Left lung (tissue), 4 donors: ENCODE measurements at regions not wholly inside any gene's neighbourhood (a gene's known extent, or its start where the extent isn't known, plus 50 kb on each side); places are given as distances from the start of the nearest gene placed in this dataset.

Experiments
- ATAC-seq: fragments of 200-7000 bp; cut with Tn5 transposase; one replicate; pipeline ENCODE4 v1.9.1; 2020; ENCODE audit warnings: moderate library complexity
- DNase-seq, 4 donors: peaks; one replicate each; pipeline ENCODE4 v3.0.0-alpha.2; 2013 to 2020
- H3K27ac ChIP-seq, 2 donors: fragments of 200-600 bp; sonication (generic) in 1 of 2; one replicate each; pipeline versions ENCODE4 v1.5.0 to v1.8.0; 2020 to 2021
- H3K27me3 ChIP-seq, 2 donors: fragments of 200-600 bp; sonication (generic) in 1 of 2; one replicate each; pipeline versions ENCODE4 v1.5.0 to v1.8.0; 2020 to 2021
- H3K36me3 ChIP-seq, 2 donors: fragments of 200-600 bp; sonication (generic) in 1 of 2; one replicate each; pipeline versions ENCODE4 v1.5.0 to v1.8.0; 2020 to 2021
- H3K4me1 ChIP-seq, 2 donors: fragments of 200-600 bp; one replicate each; pipeline ENCODE4 v1.8.0; 2021
- H3K4me3 ChIP-seq, 2 donors: fragments of 200-600 bp; sonication (generic) in 1 of 2; one replicate each; pipeline versions ENCODE4 v1.5.0 to v1.8.0; 2020 to 2021; ENCODE audit warnings: mild to moderate bottlenecking in 1 of 2
- H3K9me3 ChIP-seq, 2 donors: fragments of 200-600 bp; sonication (generic) in 1 of 2; one replicate each; pipeline versions ENCODE4 v1.5.0 to v1.8.0; 2020 to 2021
- intact Hi-C, 2 donors: fragments of 100-400 bp; cut with DNase I; formaldehyde crosslinking; loops; one replicate each; pipeline versions ENCODE4 v1.11.2 to v1.14.2; 2022
- TF ChIP-seq, protein P1 (sequence below), 2 donors: fragments of 200-600 bp; sonication (generic) in 1 of 2; IDR thresholded peaks; one replicate each; pipeline versions ENCODE4 v1.5.0 to v1.8.0; 2021; ENCODE audit warnings: antibody characterized with exemption in 2 of 2
- donor health status: DM: no; HTN: yes; CAD: no.
- donor health status: DM: no; HTN: no; CAD: no.

DNA sequence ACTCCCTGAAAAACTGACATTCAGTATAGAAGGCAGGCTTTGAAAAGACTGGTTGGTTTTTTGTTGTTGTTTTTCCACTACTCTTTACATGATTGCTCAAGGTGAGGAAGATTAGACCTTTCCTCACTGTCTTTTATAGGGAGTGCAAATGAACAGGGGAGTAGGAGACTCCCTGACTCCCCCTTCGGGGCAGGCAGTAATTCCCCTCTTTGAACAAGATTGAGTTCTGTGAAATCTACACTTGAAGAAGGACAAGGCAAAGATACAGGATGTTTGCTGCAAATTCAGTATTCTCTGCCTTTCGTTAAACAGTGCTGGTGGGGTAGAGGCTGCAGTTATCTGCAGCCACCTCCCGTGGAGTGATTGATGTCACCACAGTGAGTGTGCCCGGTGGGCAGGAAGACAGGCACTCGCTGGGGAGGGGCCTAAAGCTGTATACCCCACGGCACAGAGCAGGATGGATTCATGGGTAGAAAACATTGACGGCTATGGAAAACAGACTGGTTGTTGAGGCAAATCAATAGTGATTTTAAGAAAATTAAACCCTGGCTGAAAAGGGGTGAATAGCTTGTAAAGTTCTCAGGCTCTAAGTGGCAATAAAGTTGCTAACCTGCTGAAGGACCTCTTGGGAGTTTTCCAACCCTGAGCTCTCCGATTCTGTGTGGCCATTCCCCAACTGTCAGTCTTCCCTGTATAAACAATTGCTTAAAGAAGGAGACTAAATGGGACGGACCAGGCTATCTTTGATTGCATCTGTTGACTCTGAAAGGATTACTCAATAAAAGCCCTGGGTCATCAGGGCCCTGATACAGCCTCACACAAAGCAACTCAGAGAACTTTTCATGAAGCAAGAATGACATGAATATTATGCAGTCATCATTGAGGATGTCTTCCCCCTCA lies 308.3 kb downstream of the TBC1D4 start:
- DNase-seq, result no peak
- H3K4me1 ChIP-seq, result no peaks in the 10 kb centered on the region
- no peaks in the 10 kb centered on the region for H3K9me3 ChIP-seq
- H3K27me3 ChIP-seq, result no peaks in the 10 kb centered on the region
- TF ChIP-seq, protein P1, sequence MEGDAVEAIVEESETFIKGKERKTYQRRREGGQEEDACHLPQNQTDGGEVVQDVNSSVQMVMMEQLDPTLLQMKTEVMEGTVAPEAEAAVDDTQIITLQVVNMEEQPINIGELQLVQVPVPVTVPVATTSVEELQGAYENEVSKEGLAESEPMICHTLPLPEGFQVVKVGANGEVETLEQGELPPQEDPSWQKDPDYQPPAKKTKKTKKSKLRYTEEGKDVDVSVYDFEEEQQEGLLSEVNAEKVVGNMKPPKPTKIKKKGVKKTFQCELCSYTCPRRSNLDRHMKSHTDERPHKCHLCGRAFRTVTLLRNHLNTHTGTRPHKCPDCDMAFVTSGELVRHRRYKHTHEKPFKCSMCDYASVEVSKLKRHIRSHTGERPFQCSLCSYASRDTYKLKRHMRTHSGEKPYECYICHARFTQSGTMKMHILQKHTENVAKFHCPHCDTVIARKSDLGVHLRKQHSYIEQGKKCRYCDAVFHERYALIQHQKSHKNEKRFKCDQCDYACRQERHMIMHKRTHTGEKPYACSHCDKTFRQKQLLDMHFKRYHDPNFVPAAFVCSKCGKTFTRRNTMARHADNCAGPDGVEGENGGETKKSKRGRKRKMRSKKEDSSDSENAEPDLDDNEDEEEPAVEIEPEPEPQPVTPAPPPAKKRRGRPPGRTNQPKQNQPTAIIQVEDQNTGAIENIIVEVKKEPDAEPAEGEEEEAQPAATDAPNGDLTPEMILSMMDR (IDR thresholded peaks at IDR 0.05), result no peak
- H3K36me3 ChIP-seq, result no peaks in the 10 kb centered on the region
- intact Hi-C loops, result no loop called here
- peak; percentile 68 for ATAC-seq
- no peak overlapping the region for H3K4me3 ChIP-seq
- H3K27ac ChIP-seq, result no peak overlapping the region

DNA sequence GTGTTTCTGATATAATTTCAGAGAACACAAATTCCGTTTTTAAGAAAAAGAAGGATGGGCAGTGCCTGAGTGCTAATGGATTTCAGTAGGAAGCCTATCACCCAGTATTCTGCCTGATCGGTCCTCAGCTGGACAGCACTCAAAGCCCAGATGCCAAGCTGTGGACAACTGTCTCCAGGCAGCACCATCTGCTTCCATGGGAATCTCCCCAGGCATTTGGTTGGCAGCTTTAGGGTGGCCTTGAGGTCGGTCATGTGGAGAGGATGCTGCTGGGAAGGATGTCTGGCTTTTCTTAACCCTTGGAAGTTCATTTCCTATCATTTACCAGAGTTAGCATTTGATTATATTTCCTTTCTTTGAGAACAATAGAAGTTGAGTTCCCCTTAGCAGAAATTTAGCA lies 311.7 kb downstream of the TBC1D4 start:
- Histone ChIP-seq H3K36me3 (no peaks in the 10 kb centered on the region), H3K27ac (no peak overlapping the region), H3K27me3 (no peaks in the 10 kb centered on the region), H3K4me3 (no peak overlapping the region), H3K4me1 (no peaks in the 10 kb centered on the region), H3K9me3 (no peaks in the 10 kb centered on the region)
- intact Hi-C loops, result no loop called here
- no peak for DNase-seq
- no peak for ATAC-seq
- TF ChIP-seq, protein P1 (IDR thresholded peaks at IDR 0.05), result no peak

DNA sequence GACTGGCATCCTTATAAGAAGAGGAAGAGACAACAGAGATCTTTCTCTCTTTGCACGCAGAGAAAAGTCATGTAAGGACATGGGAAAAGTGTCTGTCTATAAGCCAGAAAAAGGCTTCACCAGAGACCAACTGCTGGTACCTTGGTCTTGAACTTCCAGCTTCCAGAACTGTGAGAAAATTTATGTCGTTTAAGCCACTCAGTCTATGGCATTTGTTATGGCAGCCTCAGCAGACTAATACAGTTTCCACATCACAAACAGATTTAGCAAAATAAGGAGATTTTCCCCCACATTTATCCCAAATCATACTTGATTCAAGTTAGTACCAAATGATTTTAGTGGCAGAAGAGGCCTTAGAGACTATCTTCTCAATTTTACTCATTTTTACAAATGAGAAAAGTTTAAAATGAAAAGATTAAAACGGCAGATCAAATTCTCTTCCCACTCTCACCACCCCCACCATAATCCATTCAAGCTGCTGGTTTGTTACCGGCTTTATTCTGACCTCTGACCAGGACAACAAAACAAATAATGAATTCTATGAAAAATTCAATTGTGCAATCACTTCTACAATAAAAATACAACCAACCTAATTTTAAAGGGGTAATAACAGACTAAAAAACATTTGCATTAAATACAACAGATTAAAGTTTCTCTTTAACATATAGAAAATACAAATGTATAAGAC lies 316.3 kb downstream of the TBC1D4 start:
- H3K9me3 ChIP-seq, result no peaks in the 10 kb centered on the region
- intact Hi-C loops, result no loop called here
- no peaks in the 10 kb centered on the region for H3K36me3 ChIP-seq
- ATAC-seq (no peak), DNase-seq (no peak)
- TF ChIP-seq, protein P1 (IDR thresholded peaks at IDR 0.05), result no peak
- no peaks in the 10 kb centered on the region for H3K4me1 ChIP-seq
- no peak overlapping the region for H3K4me3 ChIP-seq
- H3K27ac ChIP-seq, result no peak overlapping the region
- H3K27me3 ChIP-seq, result no peaks in the 10 kb centered on the region

DNA sequence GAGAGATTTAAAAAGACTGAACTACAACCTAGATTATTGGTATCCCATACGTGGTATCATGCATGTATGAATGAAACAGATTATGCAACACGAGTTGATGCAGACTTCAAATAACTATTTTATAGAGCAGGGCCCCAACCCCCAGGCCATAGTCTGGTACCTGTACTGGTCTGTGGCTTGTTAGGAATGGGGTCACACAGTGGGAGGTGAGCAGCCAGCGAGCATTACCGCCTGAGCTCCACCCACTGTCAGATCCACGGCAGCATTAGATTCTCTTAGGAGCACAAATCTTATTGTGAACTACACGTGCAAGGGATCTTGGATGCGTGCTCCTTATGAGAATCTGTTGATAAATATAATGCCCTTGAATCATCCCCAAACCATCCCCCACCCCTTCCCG lies 320.2 kb downstream of the TBC1D4 start:
- H3K4me1 ChIP-seq, result no peaks in the 10 kb centered on the region
- H3K9me3 ChIP-seq, result no peaks in the 10 kb centered on the region
- no peak for DNase-seq
- H3K27ac ChIP-seq, result no peak overlapping the region
- ATAC-seq, result no peak
- H3K36me3 ChIP-seq, result no peaks in the 10 kb centered on the region
- no peaks in the 10 kb centered on the region for H3K27me3 ChIP-seq
- no peak overlapping the region for H3K4me3 ChIP-seq
- TF ChIP-seq, protein P1 (IDR thresholded peaks at IDR 0.05), result no peak
- intact Hi-C loops, result no loop called here

DNA sequence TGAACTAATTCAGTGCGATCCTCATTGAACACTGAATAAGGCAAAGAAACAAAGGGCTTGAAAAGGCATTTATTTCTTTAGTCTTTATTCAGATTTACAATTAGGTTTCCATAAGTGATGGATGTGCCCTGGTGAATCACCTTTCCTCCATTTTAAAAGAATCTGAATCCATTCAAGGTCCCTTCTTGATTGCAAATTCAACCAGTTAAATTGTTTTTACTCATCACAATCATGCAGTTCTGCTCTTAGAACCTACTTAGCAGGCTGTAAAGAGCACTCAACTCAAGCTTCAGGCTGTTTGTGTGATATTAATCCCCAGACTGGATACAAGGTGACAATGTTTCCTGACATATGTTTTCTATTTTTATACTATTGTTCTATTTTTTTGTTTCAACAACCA lies 321.0 kb downstream of the TBC1D4 start:
- Histone ChIP-seq H3K36me3 (no peaks in the 10 kb centered on the region), H3K4me1 (no peaks in the 10 kb centered on the region), H3K4me3 (no peak overlapping the region), H3K27ac (no peak overlapping the region), H3K9me3 (no peaks in the 10 kb centered on the region), H3K27me3 (no peaks in the 10 kb centered on the region)
- no peak for DNase-seq
- no peak for ATAC-seq
- TF ChIP-seq, protein P1 (IDR thresholded peaks at IDR 0.05), result no peak
- intact Hi-C loops, result no loop called here
